PC-3 (cell line): ENCODE measurements at regions not wholly inside any gene's neighbourhood (a gene's known extent, or its start where the extent isn't known, plus 50 kb on each side); places are given as distances from the start of the nearest gene placed in this dataset.
A peak's percentile ranks its signal among the peaks of the same experiment; 100 is the strongest.

Source experiments
- ATAC-seq: fragments of 200-7000 bp; cut with Tn5 transposase; 2 replicates; pipeline ENCODE4 v1.9.1; 2020; ENCODE audit warnings: mild to moderate bottlenecking, moderate library complexity
- BruUV-seq: library from RNA; stranded (reverse); fragments of 400-500 nt; replicated peaks from 2 replicates; lab custom pipeline; 2021; lab: Mats Ljungman, UMichigan
- CTCF ChIA-PET: fragments of 300-600 bp; sonication (Branson Sonifier 250); formaldehyde crosslinking; loops from one replicate; lab custom pipeline; 2022; ENCODE audit warnings: antibody characterized with exemption; lab: Charles Lee
- POLR2A ChIA-PET: fragments of 300-600 bp; sonication (Branson Sonifier 250); formaldehyde crosslinking; loops from one replicate; lab custom pipeline; 2022; ENCODE audit warnings: antibody characterized with exemption; ENCODE audit not compliant: unreplicated experiment; lab: Charles Lee
- DNase-seq: peaks from one replicate; pipeline ENCODE4 v3.0.0-alpha.2; 2015
- H2AFZ ChIP-seq: fragments of 300-600 bp; sonication (generic); 2 replicates; pipeline ENCODE4 v1.6.0; 2016; ENCODE audit warnings: antibody characterized with exemption, low read length
- H3F3A ChIP-seq: fragments of 300-600 bp; sonication (generic); one replicate; pipeline ENCODE4 v1.6.0; 2017; ENCODE audit warnings: antibody characterized with exemption, low read length, control low read depth, mild to moderate bottlenecking; ENCODE audit not compliant: unreplicated experiment
- H3K27ac ChIP-seq: fragments of 300-600 bp; sonication (generic); 2 replicates; pipeline ENCODE4 v1.5.1; 2016; ENCODE audit warnings: mild to moderate bottlenecking, low read length
- H3K27me3 ChIP-seq: fragments of 300-600 bp; sonication (generic); 2 replicates; pipeline ENCODE4 v1.6.1; 2016; ENCODE audit warnings: low read length, mixed read lengths
- H3K36me3 ChIP-seq: fragments of 300-600 bp; sonication (generic); 2 replicates; pipeline ENCODE4 v1.6.1; 2016; ENCODE audit warnings: low read depth, mixed run types, low read length, mixed read lengths
- H3K4me1 ChIP-seq: fragments of 300-600 bp; sonication (generic); 2 replicates; pipeline ENCODE4 v1.5.1; 2016; ENCODE audit warnings: low read length; ENCODE audit not compliant: insufficient read depth
- H3K4me2 ChIP-seq: fragments of 300-600 bp; sonication (generic); 2 replicates; pipeline ENCODE4 v1.6.0; 2016; ENCODE audit warnings: low read length
- H3K4me3 ChIP-seq: fragments of 300-600 bp; sonication (generic); 2 replicates; pipeline ENCODE4 v1.5.1; 2016; ENCODE audit warnings: mild to moderate bottlenecking, low read length, mixed read lengths
- H3K79me2 ChIP-seq: fragments of 300-600 bp; sonication (generic); 2 replicates; pipeline ENCODE4 v1.6.1; 2017; ENCODE audit warnings: low read length, mixed read lengths
- H3K9ac ChIP-seq: fragments of 300-600 bp; sonication (generic); 2 replicates; pipeline ENCODE4 v1.6.0; 2016; ENCODE audit warnings: mild to moderate bottlenecking, low read length
- H3K9me2 ChIP-seq: fragments of 300-600 bp; sonication (generic); replicated peaks from 2 replicates; pipeline ENCODE4 v1.6.1; 2016; ENCODE audit warnings: mixed run types, low read length, mixed read lengths
- H3K9me3 ChIP-seq: fragments of 300-600 bp; sonication (generic); 2 replicates; pipeline ENCODE4 v1.6.1; 2016; ENCODE audit warnings: low read length, mixed read lengths
- H4K20me1 ChIP-seq: fragments of 300-600 bp; sonication (generic); 2 replicates; pipeline ENCODE4 v1.6.1; 2016; ENCODE audit warnings: low read length, mixed read lengths
- EZH2 ChIP-seq: fragments of 300-600 bp; sonication (generic); IDR thresholded peaks from one replicate; pipeline ENCODE4 v1.6.1; 2017; ENCODE audit warnings: antibody characterized with exemption, mild to moderate bottlenecking, low read length; ENCODE audit not compliant: unreplicated experiment
- EZH2phosphoT487 ChIP-seq: fragments of 300-600 bp; sonication (generic); IDR thresholded peaks from 2 replicates; pipeline ENCODE4 v1.6.1; 2018; ENCODE audit warnings: mild to moderate bottlenecking, antibody characterized with exemption, low read length, borderline replicate concordance
- intact Hi-C: fragments of 100-400 bp; cut with micrococcal nuclease; formaldehyde crosslinking; loops from 2 replicates; pipeline ENCODE4 v1.9.0; 2023
- TF ChIP-seq, protein P1 (sequence below): fragments of 300-600 bp; sonication (generic); conservative IDR thresholded peaks from 2 replicates; pipeline ENCODE4 v1.5.1; 2017; ENCODE audit warnings: antibody characterized with exemption, low read depth, mild to moderate bottlenecking, low read length

DNA sequence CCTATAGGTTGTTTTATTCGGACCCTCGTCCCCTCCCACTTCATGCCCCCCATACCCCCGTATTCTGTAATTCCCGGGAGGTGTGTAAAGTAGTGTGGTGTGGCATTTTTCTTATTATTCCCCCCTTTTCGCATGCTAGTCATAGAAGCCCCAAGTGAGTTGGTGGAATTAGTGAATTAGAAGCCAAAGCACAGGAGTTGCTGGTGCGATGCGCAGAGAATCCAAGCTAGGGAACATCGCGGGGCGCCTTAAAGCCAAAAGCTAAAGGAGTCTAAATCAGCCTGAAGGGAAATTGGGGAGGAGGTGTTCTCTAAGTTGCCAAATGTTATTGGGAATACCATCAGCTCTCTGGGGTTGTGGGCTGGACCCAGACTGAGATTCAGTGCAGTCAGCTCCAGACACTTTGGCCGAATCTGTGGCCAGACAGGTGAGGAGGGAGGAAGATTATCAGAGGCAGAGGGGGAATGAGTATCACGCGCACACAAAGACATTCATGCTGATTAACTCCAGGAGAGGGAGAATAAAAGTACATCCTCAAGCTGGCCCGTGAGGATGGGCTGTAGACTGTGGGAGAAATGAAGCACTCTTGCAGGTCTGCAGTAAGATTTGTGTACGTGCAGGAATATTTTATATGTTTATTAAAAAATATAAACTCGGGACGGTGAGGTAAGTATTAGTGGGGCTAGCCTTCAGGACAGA lies 102.8 kb upstream of the HSD17B12 start:
- Histone ChIP-seq H3K79me2 (no peaks in the 10 kb centered on the region), H3K27ac (no peak overlapping the region), H3K9ac (no peak overlapping the region), H3K4me2 (0 out of 2 replicates have a peak overlapping the region, but pooled peaks have one; percentile 97), H2AFZ (no peak overlapping the region), H3K9me2 (no peaks in the 10 kb centered on the region), H4K20me1 (no peaks in the 10 kb centered on the region), H3K36me3 (no peaks in the 10 kb centered on the region), H3K9me3 (no peaks in the 10 kb centered on the region), H3F3A (no peaks in the 10 kb centered on the region), H3K4me1 (no peaks in the 10 kb centered on the region; the same call in 1 of the 2 replicates), H3K4me3 (no peak overlapping the region), H3K27me3 (peaks cover 67% of the 10 kb centered on the region)
- BruUV-seq = no TSS peak
- ATAC-seq (no peak), DNase-seq (no peak)
- POLR2A ChIA-PET = no interaction called here
- intact Hi-C loops = loop anchor here (5.0 to 10.0 kb wide), 2 partner anchors 127 to 160 kb away; no protein-coding TSS in a partner anchor
- TF ChIP-seq EZH2 (no peak), EZH2phosphoT487 (no peak)
- TF ChIP-seq, protein P1, sequence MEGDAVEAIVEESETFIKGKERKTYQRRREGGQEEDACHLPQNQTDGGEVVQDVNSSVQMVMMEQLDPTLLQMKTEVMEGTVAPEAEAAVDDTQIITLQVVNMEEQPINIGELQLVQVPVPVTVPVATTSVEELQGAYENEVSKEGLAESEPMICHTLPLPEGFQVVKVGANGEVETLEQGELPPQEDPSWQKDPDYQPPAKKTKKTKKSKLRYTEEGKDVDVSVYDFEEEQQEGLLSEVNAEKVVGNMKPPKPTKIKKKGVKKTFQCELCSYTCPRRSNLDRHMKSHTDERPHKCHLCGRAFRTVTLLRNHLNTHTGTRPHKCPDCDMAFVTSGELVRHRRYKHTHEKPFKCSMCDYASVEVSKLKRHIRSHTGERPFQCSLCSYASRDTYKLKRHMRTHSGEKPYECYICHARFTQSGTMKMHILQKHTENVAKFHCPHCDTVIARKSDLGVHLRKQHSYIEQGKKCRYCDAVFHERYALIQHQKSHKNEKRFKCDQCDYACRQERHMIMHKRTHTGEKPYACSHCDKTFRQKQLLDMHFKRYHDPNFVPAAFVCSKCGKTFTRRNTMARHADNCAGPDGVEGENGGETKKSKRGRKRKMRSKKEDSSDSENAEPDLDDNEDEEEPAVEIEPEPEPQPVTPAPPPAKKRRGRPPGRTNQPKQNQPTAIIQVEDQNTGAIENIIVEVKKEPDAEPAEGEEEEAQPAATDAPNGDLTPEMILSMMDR = no peak
- CTCF ChIA-PET = no interaction called here

DNA sequence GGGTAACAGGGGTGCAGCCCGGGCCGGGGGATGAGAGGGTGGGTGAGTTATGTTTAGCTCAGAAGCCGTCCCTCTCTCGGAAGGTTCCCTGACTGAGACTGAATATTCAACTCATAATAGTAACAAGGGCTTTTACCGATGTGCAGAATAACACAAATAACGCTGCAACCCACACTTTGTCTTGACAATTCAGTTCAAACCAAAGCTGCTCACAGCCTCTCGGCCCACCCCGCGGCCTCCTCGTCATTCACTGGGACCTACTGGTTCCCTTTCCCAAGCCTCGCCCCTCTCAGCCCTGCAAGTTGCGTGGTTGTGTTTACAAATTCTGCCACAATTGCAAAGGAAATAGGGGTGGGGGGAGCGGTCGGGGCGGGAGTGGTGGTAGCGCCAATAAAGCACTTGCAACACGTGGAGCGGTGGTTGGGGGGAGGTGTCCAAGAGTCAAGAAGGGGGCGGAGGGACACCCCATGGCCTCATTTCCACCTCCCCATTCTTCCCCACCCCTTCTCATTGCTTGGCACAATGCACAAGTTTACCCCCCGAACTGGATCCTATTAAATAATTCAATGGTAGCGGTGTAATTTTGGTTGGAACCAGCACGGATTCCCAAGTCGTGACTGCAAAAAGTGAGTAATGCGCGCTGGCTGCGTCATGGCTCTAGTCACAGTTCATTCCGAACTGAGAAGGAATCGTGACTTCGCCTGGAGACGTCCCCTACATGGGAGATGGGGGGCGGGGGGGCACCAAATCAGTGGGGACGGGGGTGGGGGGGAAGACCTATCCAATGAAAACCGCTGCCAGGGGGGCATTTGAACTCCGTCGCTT lies 102.0 kb upstream of the HSD17B12 start:
- peak overlapping the region; percentile 97 for H3K4me2 ChIP-seq

More for the DNA sequence above, 102.0 kb upstream of the HSD17B12 start:
- peak overlapping the region; percentile 92; the same call in 1 of the 2 replicates for H2AFZ ChIP-seq
- CTCF ChIA-PET = interaction anchor here (0.8 kb wide), 1 partner anchor 74 kb away, joined by 8 read pairs; no protein-coding TSS in a partner anchor
- no peaks in the 10 kb centered on the region for H4K20me1 ChIP-seq
- no peaks in the 10 kb centered on the region for H3K9me2 ChIP-seq
- ATAC-seq (peak; percentile 61), DNase-seq (peak; percentile 59)
- peak overlapping the region; percentile 77 for H3K4me3 ChIP-seq
- H3K9me3 ChIP-seq = no peaks in the 10 kb centered on the region
- intact Hi-C loops = loop anchor here (5.0 to 10.0 kb wide), 2 partner anchors 126 to 159 kb away; no protein-coding TSS in a partner anchor
- H3K4me1 ChIP-seq = no peaks in the 10 kb centered on the region; the same call in 1 of the 2 replicates
- H3K9ac ChIP-seq = no peak overlapping the region
- H3F3A ChIP-seq = no peaks in the 10 kb centered on the region
- H3K79me2 ChIP-seq = no peaks in the 10 kb centered on the region
- BruUV-seq = no TSS peak
- H3K27me3 ChIP-seq = peaks cover 60% of the 10 kb centered on the region
- H3K36me3 ChIP-seq = no peaks in the 10 kb centered on the region
- no peak overlapping the region for H3K27ac ChIP-seq
- POLR2A ChIA-PET = no interaction called here
- TF ChIP-seq EZH2 (no peak), EZH2phosphoT487 (no peak)
- TF ChIP-seq, protein P1 = no peak
